Muscle of back (tissue), 3 donors: ENCODE measurements at regions not wholly inside any gene's neighbourhood (a gene's known extent, or its start where the extent isn't known, plus 50 kb on each side); places are given as distances from the start of the nearest gene placed in this dataset.

Source experiments
- DNase-seq, 3 donors: peaks; one replicate each; pipeline versions ENCODE4 v3.0.0 to v3.0.0-alpha.2; 2013

- no peak for DNase-seq
Observed at GRCh38 chr11:115874843-115875242, 370.6 kb upstream of the CADM1 start.

- no peak for DNase-seq
Observed at GRCh38 chr11:115873813-115874212, 369.6 kb upstream of the CADM1 start.

- no peak for DNase-seq
Observed at GRCh38 chr11:115872416-115872815, 368.2 kb upstream of the CADM1 start.

- peak in 1 of 3 donors; percentile 13 for DNase-seq
Observed at GRCh38 chr11:115871161-115871760, 367.0 kb upstream of the CADM1 start.

- DNase-seq: peak in 2 of 3 donors; percentile 8 to 58
Observed at GRCh38 chr11:115869780-115870431, 365.7 kb upstream of the CADM1 start.

- DNase-seq: no peak
Observed at GRCh38 chr11:115869131-115869530, 364.9 kb upstream of the CADM1 start.

GRCh38 chr11:115860246-115860645 is 356.0 kb upstream of the CADM1 start:
- DNase-seq: no peak

- DNase-seq: peak in 2 of 3 donors; percentile 32 to 52
Observed at GRCh38 chr11:115848611-115849010, 344.4 kb upstream of the CADM1 start.

- DNase-seq: peak in 1 of 3 donors; percentile 22
Observed at GRCh38 chr11:115848080-115848479, 343.9 kb upstream of the CADM1 start.

GRCh38 chr11:115845872-115846271 is 341.7 kb upstream of the CADM1 start:
- peak; percentile 13 to 71 (median 49) for DNase-seq

- DNase-seq: no peak
Observed at GRCh38 chr11:115843685-115844084, 339.5 kb upstream of the CADM1 start.

- no peak for DNase-seq
Observed at GRCh38 chr11:115843111-115843510, 338.9 kb upstream of the CADM1 start.

- no peak for DNase-seq
Observed at GRCh38 chr11:115820026-115820425, 315.8 kb upstream of the CADM1 start.

GRCh38 chr11:115819014-115819413 is 314.8 kb upstream of the CADM1 start:
- no peak for DNase-seq

GRCh38 chr11:115817844-115818468 is 313.7 kb upstream of the CADM1 start:
- DNase-seq: no peak

GRCh38 chr11:115808351-115808940 is 304.2 kb upstream of the CADM1 start:
- no peak for DNase-seq

GRCh38 chr11:115806056-115806455 is 301.8 kb upstream of the CADM1 start:
- no peak for DNase-seq

GRCh38 chr11:115803073-115803740 is 299.0 kb upstream of the CADM1 start:
- no peak for DNase-seq

GRCh38 chr11:115802641-115803040 is 298.4 kb upstream of the CADM1 start:
- no peak for DNase-seq

- no peak for DNase-seq
Observed at GRCh38 chr11:115792903-115793302, 288.7 kb upstream of the CADM1 start.

- no peak for DNase-seq
Observed at GRCh38 chr11:115787302-115787701, 283.1 kb upstream of the CADM1 start.

GRCh38 chr11:115784796-115785521 is 280.7 kb upstream of the CADM1 start:
- DNase-seq: peak in 1 of 3 donors; percentile 56
